ENCODE measurements at regions not wholly inside any gene's neighbourhood (a gene's known extent, or its start where the extent isn't known, plus 50 kb on each side); places are given as distances from the start of the nearest gene placed in this dataset.

- no peak overlapping the region for H3K4me3 ChIP-seq (ENCODE audit: low read depth, low read length)
- TF ChIP-seq CTCF (IDR thresholded peaks at IDR 0.05; ENCODE audit: low read depth, low read length) = no peak
Observed at GRCh38 chr10:81303656-81304055, 571.3 kb upstream of the NRG3 start.

- TF ChIP-seq CTCF (IDR thresholded peaks at IDR 0.05; ENCODE audit: low read depth, low read length) = no peak
Observed at GRCh38 chr10:81306971-81307782, 567.8 kb upstream of the NRG3 start.

GRCh38 chr10:81309041-81309552 lies 565.9 kb upstream of the NRG3 start:
- no peak for TF ChIP-seq CTCF (IDR thresholded peaks at IDR 0.05; ENCODE audit: low read depth, low read length)

More at GRCh38 chr10:81306971-81307782, 567.8 kb upstream of the NRG3 start:
- no peak overlapping the region for H3K4me3 ChIP-seq (ENCODE audit: low read depth, low read length)

GRCh38 chr10:81314471-81314870 lies 560.5 kb upstream of the NRG3 start:
- no peak for TF ChIP-seq CTCF (IDR thresholded peaks at IDR 0.05; ENCODE audit: low read depth, low read length)
- H3K4me3 ChIP-seq (ENCODE audit: low read depth, low read length) = no peak overlapping the region

More at GRCh38 chr10:81309041-81309552, 565.9 kb upstream of the NRG3 start:
- H3K4me3 ChIP-seq (ENCODE audit: low read depth, low read length) = no peak overlapping the region

GRCh38 chr10:81315026-81315425 lies 560.0 kb upstream of the NRG3 start:
- TF ChIP-seq CTCF (IDR thresholded peaks at IDR 0.05; ENCODE audit: low read depth, low read length) = no peak
- no peak overlapping the region for H3K4me3 ChIP-seq (ENCODE audit: low read depth, low read length)

GRCh38 chr10:81348003-81348402 lies 527.0 kb upstream of the NRG3 start:
- TF ChIP-seq CTCF (IDR thresholded peaks at IDR 0.05; ENCODE audit: low read depth, low read length) = no peak
- H3K4me3 ChIP-seq (ENCODE audit: low read depth, low read length) = no peak overlapping the region

GRCh38 chr10:81367132-81367531 lies 507.9 kb upstream of the NRG3 start:
- no peak for TF ChIP-seq CTCF (IDR thresholded peaks at IDR 0.05; ENCODE audit: low read depth, low read length)
- no peak overlapping the region for H3K4me3 ChIP-seq (ENCODE audit: low read depth, low read length)

Data from WI38 (cell line).